HG03025 (cell line): ENCODE measurements at regions not wholly inside any gene's neighbourhood (a gene's known extent, or its start where the extent isn't known, plus 50 kb on each side); places are given as distances from the start of the nearest gene placed in this dataset.
"Not testable (repeated sequence)": the region's sequence is repeated elsewhere in the genome, so short reads cannot be mapped to it uniquely, and the experiment has no call there.

Experiments
- ATAC-seq: cut with Tn5 transposase; IDR thresholded peaks from one replicate; pipeline ENCODE4 v1.9.1; 2021; ENCODE audit warnings: mild to moderate bottlenecking, moderate library complexity; ENCODE audit not compliant: unreplicated experiment, low FRiP score

DNA sequence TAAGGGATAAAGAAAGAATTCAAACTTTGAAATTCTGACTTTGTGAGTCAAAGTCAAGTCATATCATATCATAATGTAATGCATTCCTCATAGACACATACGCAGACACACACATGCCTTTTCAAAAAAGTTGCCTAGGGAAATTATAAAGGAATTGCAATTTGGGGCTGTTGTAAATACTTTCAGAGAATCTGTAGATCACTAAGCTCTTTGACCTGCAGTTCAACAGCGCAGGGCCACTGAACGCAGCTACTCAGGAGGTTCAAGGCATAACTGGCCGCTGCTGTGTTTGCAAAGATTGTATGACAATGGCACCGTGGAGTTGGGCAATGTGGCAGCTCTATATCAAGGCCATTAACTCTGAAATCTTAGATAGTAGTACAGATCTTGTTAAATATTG, 188.4 kb upstream of the THRB start:
- no peak for ATAC-seq

DNA sequence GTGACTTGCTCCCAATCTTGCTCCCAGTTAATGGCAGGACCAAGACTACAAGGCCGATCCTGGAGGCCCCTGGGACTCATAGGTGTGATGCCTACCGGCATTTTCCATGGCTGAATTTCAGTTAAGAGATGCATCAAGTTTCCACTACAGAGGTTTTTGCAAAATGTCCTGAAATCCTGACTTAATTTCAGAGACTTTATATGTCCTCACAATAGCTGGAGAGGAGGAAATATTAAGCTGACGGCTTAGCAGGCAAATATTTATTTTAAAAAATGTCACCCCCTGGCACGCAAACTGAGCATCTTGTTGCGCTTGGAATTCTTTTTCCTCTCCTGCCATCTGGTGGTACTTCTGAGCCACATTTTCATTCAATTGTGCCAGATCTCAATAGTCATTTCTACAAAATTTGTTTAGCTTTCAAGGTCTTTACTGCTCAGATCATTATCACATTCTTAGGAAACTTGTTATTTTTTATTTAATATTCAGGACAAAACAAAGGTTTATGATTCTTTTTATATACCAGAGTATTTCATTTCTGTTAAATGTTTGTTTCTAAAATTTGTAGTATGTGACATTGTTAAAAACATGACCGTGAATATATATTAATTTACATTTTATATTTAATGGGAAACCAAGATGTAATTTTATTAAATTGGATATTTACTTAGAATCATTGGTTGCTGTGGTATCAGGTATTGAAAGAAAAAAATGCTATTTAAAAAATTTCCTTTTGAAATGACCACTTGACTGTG, 189.2 kb upstream of the THRB start:
- no peak for ATAC-seq

DNA sequence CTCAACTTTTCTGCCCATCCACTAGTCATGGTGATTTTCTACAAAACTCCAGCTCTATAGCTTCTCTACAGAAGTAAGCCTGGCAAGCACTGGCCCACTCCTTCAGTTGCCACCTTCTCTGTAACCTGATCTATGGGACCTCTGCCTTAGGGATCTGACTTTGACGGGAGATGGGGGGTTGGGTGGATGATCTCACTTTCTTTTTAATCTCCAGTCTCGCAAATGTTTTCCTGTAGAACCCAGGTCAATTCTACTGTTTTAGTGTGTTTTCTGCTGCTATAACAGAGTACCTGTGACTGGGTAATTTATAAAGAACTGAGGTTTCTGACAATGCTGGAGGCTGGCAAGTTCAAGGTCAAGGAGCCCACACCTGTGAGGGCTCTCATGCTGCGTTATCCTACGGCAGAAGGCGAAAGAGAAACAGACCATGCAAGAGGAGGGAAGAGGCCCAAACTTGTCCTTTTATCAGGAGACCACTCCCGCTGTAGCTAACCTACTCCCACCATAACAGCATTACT, 189.9 kb upstream of the THRB start:
- no peak for ATAC-seq

GRCh38 chr3:24686808-24687207, 192.2 kb upstream of the THRB start:
- no peak for ATAC-seq

DNA sequence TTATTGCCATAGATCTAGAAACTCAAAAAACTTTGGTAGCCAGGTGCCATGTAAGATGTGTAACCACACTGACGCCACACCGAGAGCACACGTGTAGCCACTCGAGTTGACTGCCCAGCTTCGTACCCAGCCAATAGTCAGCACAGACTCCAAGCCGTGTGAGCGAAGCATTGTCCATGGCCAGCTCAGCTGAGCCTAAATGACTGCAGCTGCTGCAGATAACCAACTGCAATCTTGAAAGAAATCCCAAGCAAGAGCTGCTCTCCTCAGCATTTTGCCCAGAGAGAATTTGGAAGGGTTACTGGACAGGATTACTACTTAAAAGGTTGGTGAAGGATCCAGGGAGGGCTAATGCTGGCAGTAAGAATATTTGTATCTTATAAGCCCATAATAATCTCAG, 193.0 kb upstream of the THRB start:
- no peak for ATAC-seq

GRCh38 chr3:24688446-24689148, 193.9 kb upstream of the THRB start:
- no peak for ATAC-seq

DNA sequence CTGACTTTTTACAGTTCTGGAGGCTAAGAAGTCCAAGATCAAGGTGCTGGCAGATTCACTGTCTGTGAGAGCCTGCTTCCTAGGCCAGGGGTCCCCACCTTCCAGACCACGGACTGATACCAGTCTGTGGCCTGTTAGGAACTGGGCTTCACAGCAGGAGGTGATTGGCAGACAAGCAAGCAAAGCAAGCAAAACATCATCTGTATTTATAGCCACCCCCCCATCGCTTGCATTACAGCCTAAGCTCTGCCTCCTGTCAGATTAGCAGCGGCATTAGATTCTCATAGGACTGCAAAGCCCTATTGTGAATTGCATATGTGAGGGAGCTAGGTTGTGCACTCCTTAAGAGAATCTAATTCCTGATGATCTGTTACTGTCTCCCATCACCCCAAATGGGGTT, 194.7 kb upstream of the THRB start:
- ATAC-seq: no peak

DNA sequence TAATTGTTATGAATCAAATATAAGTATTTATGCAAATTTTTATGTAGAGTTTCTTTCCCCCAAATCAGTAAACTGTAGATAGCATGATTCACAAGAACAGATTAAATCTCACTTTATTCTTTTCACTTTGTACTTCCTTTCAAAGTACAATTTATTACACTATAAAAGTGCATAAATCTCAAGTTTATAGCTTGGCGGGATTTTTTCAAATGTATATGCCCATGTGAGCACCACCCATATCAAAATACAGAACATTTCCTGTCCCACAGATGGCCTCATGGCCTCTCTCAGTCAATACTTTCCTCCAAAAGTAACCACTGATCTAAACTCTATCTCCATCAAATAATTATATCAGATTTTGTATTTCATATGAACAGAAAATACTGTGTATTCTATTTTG, 196.1 kb upstream of the THRB start:
- ATAC-seq: no peak

- not testable (repeated sequence) for ATAC-seq
These were observed 204.4 kb upstream of the THRB start for GRCh38 chr3:24699078-24699477.

DNA sequence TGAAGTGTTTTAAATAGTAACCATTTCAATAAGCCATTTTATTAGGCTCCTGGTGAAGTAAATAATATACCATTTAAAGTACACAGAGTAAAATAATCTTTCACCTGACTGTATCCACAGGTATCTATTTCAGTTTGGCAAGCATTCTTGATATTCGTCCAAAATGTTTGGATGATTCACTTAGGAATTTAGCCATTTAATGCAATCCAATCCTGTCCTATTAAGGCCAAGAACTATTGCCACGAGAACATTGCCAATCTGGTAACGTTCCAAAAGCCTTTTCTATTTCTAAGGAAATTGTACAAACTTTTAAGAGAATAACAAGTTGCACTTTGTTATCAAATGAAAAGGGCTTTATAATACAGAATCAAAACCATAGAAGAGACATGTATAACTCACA, 209.8 kb upstream of the THRB start:
- no peak for ATAC-seq

DNA sequence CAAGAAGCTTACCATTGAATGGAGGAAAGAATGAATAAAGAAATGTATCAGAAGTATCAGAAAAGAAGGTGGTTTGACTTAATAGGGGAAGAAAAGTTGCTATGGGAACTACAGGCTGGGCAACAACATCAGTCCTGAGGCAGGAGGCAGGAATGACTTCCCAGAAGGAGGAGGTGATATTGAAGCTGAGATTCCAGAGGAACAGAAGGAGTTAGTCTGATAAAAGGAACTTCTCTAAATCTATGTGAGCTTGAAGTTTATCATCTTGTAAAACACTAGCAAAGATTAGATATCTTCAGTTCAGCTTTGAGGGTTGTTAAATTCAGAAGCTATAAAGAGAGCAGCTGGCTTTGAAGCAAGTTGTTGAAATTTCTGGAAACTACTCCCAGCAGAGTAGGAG, 213.3 kb upstream of the THRB start:
- ATAC-seq: no peak

- no peak for ATAC-seq
These were observed 215.3 kb upstream of the THRB start for GRCh38 chr3:24709956-24710355.

DNA sequence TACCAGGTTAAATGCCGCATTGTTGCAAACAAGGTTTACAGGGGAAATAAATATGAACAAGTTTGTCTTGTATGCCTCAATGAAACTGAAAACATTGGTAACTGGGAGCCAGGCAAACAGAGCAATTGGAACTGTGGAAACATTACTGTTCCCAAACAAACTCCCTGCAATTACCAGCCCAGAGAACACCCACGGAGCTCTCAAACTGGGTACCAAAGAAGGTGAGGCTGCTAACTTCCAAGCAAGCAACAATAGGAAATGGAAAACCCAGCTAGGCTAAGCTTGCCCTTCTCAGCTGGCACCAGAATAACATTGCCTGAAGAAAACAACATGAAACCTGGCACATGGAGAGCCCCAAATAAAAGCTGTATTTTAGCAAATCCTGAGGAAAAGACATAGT, 218.9 kb upstream of the THRB start:
- no peak for ATAC-seq

DNA sequence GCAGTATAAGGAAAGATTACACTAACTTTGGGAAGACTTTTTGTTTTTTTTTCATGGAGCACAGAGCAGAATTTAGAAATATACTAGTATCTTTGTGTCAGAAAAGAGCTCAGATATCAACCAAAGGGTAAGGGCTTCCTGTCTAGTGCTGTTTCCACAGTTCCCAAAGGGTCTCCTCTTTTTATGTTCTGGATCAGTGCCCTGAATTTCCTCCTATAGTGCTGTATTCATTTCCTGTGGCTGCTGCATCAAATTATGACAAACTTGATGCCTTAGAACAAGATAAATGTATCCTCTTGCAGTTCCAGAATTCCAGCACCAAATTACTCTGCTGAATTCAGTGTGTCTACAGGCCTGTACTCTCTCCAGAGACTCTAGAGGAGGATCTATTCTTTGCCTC, 219.8 kb upstream of the THRB start:
- ATAC-seq: no peak

DNA sequence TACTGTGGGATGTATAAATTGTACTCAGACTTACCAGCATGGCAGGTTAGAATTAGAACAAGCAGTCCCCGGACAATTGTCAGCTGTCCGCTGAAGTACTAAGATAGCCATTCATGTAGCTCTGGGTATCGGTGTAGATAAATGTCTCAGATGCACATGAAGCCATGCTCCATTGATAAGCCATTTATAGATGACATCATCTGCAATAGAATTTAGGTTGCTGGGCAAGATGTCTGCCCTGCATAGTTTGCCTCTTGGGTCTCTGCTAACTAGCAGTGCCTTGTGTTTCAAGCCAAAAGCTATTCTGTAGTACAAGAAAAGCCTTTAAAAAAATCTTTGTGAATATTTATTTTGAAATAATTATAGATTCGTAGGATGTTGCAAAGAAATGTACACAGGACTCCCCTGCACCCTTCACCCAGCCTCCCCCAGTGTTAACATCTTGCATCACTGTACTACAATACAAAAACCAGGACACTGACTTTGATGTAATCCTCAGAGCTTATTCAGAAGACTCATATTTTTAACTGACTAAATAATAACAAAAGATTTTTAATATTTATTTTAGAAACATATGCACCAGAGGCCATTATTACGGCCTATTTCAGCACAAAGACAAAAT, 220.6 kb upstream of the THRB start:
- no peak for ATAC-seq

GRCh38 chr3:24722087-24722486, 227.4 kb upstream of the THRB start:
- ATAC-seq: no peak

DNA sequence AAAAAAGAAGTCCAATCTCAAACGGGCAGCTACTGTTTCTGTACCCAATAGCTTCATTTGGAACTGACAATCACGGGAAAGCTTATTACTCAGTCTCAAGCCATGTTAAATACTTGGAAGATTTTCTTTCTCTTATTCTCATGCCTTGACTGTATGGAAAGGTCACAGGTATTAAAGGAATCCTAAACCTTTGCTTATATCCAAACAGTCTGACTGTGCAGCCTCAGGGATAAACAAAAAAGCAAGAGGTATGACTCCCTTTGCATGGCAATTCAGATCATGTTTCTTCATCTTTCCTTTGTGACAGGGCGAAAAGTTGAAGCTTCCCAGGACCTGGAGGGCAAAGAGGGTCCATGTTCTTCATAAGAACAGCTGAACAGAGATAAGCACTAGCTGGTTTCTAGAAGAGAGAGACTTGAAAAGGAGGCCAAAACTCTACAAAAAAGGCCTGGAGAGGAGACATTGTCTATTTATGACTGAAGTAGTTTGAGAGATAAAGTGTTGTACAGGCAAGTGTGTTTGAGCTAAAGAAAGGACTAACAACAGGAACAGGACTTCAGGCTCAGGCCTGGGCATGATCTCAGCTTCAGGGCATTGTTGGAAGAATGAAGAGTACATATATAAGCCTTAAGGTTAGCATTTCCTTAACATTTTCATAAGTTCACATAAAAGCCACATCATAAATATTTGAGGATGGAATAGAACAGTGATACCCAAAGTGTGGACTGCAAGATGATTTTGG, 231.0 kb upstream of the THRB start:
- ATAC-seq: no peak

DNA sequence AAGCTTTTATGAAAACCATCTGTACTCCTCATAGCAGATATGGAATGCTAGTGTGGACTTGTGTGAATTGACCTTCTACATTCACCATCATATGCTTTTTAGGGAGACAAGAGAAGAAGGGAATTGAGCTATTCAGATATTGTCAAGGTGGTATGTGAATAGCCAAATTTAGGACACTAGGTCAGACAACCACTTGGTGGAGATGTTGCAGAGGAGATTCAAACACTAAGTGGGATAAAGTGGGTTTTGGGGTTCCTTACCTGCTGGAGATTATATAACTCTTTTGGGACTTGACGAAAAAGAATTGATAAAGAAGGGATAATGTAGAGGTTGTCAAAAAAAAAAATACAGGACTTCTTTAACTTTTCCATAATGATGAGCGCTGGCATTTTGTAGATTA, 231.8 kb upstream of the THRB start:
- ATAC-seq: no peak

DNA sequence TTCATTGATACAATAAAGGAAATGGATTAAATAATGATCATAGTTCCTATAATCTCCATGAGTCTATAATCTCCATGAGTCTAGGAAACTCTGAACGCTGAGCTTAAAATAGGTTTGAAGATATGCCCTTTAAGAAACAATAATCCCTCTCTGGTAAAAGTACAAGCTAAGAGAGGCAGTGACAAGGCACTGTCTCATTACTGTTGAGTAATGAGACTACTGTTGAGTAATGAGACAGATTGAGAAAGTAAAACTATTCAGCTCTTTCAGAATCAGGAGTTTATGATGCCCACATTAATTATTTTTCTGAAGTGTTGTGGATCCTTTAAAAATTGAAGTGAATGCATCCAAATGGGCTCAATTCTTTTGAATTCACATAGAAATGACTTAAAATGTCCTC, 235.5 kb upstream of the THRB start:
- ATAC-seq: no peak

DNA sequence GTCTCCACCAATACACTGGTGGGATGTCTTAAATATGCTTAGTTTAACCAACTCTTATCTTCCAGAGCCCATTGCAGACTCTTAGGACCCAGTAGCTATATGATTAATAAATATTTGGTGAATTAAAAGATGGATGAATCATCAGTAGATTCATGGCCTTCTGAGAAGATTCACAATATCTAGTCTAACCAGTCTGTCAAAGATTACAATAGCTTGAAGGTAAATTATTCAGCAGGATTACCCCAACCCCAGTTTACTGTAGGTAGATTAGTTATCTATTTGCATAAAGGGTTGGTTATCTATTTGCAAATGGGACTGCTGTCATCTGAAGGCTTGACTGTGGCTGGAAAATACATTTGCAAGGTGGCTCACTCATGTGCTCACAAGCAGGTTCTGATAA, 239.4 kb upstream of the THRB start:
- ATAC-seq: no peak

- ATAC-seq: no peak
These were observed 242.1 kb upstream of the THRB start for GRCh38 chr3:24736701-24737100.
